ENCODE measurements at regions not wholly inside any gene's neighbourhood (a gene's known extent, or its start where the extent isn't known, plus 50 kb on each side); places are given as distances from the start of the nearest gene placed in this dataset.

DNA sequence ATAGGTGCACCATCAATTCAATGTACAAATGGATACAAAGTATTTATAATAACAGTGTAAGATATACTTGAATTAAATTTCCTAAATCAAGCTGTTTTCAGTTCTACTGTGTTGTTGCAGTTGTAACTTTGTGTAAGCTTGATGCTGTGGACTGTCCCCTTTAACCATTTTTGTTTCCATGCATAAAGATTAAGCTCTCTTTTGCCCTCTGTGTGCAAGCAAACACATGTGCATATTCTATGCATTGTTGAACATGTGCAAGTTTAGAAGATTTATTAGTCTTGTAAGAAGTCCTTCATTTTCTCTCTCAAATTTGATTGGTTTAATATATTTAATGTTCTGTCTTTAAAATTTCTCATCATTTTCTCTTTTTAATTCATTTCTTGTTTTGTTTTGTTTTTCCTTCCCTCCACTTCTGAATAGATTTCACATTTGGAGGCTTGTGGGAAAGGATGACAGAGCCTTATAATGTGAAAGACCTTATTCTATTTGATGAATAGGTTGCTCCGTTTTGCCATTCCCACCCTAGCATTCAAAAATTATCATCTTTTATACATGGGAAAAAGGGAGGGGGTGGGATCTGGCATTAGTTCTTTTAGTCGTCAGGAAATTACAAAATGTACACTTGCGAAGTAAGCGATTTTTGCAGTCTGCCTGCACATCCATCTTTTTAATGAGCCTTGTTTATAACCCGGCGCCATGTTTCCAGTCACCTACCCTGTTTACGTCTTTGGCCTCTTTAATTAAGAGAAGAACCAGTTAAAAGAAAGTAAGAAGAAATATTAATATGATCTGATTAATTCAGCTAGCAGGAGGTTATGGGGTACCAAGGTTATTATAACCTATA is 961.5 kb upstream of the NR2F2 start:
- TF ChIP-seq CTCF (conservative IDR thresholded peaks at IDR 0.05; ENCODE audit: low read length) (no peak), EZH2phosphoT487 (IDR thresholded peaks at IDR 0.05; ENCODE audit: borderline replicate concordance) (no peak)
